ENCODE measurements at regions not wholly inside any gene's neighbourhood (a gene's known extent, or its start where the extent isn't known, plus 50 kb on each side); places are given as distances from the start of the nearest gene placed in this dataset.

GRCh38 chr5:73311291-73312110 is 137.1 kb downstream of the FOXD1 start:
- peak; percentile 79 for DNase-seq (ENCODE audit: low spot score)

GRCh38 chr5:73307645-73308355 is 134.8 kb downstream of the TMEM174 start:
- peak; percentile 46 for DNase-seq (ENCODE audit: low spot score)

GRCh38 chr5:73306741-73307275 is 133.8 kb downstream of the TMEM174 start:
- DNase-seq (ENCODE audit: low spot score): no peak

GRCh38 chr5:73306078-73306719 is 133.2 kb downstream of the TMEM174 start:
- no peak for DNase-seq (ENCODE audit: low spot score)

GRCh38 chr5:73305386-73305785 is 132.4 kb downstream of the TMEM174 start:
- DNase-seq (ENCODE audit: low spot score): no peak

- DNase-seq (ENCODE audit: low spot score): peak; percentile 82
These were observed 131.4 kb downstream of the TMEM174 start for GRCh38 chr5:73304381-73304780.

- no peak for DNase-seq (ENCODE audit: low spot score)
These were observed 130.4 kb downstream of the TMEM174 start for GRCh38 chr5:73303148-73304079.

- no peak for DNase-seq (ENCODE audit: low spot score)
These were observed 129.8 kb downstream of the TMEM174 start for GRCh38 chr5:73302797-73303147.

GRCh38 chr5:73301208-73301901 is 128.4 kb downstream of the TMEM174 start:
- no peak for DNase-seq (ENCODE audit: low spot score)

- DNase-seq (ENCODE audit: low spot score): no peak
These were observed 127.6 kb downstream of the TMEM174 start for GRCh38 chr5:73300337-73301207.

GRCh38 chr5:73299665-73300336 is 126.8 kb downstream of the TMEM174 start:
- DNase-seq (ENCODE audit: low spot score): no peak

- DNase-seq (ENCODE audit: low spot score): peak; percentile 61
These were observed 126.0 kb downstream of the TMEM174 start for GRCh38 chr5:73298772-73299630.

GRCh38 chr5:73298251-73298771 is 125.3 kb downstream of the TMEM174 start:
- no peak for DNase-seq (ENCODE audit: low spot score)

- DNase-seq (ENCODE audit: low spot score): no peak
These were observed 124.4 kb downstream of the TMEM174 start for GRCh38 chr5:73297430-73297829.

GRCh38 chr5:73296772-73297171 is 123.8 kb downstream of the TMEM174 start:
- peak; percentile 65 for DNase-seq (ENCODE audit: low spot score)

GRCh38 chr5:73295921-73296320 is 122.9 kb downstream of the TMEM174 start:
- DNase-seq (ENCODE audit: low spot score): no peak

- DNase-seq (ENCODE audit: low spot score): peak; percentile 29
These were observed 122.5 kb downstream of the TMEM174 start for GRCh38 chr5:73295447-73295846.

GRCh38 chr5:73292816-73293459 is 119.9 kb downstream of the TMEM174 start:
- DNase-seq (ENCODE audit: low spot score): no peak

Data from kidney tubule cell (primary cell).